Muscle of arm (tissue), 1 donor: ENCODE measurements at regions not wholly inside any gene's neighbourhood (a gene's known extent, or its start where the extent isn't known, plus 50 kb on each side); places are given as distances from the start of the nearest gene placed in this dataset.

Experiments
- DNase-seq: peaks from one replicate; pipeline ENCODE4 v3.0.0-alpha.2; 2013

DNA sequence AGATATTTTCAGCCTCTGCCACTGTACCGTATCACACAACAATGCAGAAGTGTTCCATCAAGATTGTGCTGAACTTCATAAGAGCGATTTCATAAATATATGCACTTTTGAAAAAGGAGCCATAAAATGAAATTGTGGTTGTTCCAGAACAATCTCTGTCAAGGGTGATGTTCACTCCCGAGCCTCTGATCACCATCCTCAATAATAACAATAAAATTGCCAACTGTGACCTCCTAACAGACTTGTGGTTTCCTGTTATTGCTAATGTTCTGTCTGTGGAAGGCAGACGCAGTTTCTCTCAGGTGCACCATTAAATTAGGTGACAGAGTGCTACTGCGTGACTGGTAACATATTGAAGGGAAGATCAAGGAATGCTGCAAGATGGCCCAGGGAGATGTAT lies 383.7 kb downstream of the SOCS6 start:
- no peak for DNase-seq

DNA sequence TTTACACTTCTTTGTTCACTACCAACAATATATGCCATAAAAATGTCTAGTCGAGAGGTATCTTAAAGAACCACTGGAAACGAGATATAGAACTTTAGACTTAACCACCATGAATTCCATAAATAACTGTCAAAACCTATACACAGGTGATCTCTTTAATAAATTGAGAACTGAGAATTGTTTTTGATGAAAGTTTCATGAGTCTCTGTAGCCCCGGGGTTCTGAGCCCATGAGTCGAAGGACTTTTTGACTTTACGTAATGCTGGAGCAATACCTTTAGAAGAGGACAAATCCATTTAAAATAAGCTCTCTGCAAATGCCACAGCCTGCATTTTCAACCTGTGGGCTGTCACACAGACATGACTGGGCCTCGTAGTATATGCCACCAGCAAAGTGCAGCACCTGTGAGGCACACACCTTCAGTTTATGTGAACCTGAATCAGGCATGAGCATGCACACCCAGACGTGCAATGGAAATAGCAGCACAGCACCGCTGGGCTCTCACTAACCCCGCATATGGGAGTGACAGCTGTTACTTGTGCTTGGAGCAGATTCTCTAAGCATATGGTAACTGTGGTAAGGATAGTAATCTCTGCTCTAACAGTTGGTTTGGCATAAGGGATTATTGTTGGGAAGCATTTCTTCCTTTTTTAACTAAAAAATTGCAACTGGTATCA lies 383.2 kb downstream of the SOCS6 start:
- no peak for DNase-seq

DNA sequence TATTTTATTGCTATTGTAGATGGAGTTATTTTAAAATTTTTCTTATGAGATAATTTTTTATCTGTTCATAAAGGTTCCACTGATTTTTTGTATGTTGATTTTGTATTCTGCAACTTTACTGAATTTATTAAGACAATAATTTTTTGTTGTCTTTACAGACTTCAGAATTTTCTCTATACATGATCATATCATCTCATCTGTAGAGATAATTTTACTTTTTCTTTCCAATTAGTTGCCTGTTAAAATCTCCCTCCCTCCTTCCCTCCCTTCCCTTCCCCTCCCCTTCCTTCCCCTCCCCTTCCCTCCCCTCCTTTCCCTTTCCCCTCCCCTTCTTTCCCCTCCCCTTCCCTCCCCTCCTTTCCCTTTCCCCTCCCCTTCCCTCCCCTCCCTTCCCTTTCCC lies 378.1 kb downstream of the SOCS6 start:
- no peak for DNase-seq

DNA sequence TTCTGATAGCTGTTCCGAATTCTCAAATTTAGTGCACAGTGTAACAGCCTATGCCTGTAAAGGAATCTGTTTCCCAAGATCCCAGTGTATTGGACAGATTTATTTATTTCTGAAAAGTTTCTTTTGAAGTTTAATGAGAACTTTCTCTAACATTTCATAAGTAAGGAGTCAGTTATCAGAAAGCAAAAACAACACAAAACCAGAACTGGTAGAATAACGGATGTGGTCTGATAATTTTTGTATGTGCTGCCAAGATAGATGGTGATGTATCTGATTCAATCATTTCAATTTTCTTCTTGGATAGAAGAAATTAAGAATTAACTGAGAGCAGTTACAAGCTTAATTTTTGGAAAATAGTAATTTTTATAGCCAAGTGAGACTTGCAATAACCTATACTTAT lies 374.3 kb downstream of the SOCS6 start:
- no peak for DNase-seq

DNA sequence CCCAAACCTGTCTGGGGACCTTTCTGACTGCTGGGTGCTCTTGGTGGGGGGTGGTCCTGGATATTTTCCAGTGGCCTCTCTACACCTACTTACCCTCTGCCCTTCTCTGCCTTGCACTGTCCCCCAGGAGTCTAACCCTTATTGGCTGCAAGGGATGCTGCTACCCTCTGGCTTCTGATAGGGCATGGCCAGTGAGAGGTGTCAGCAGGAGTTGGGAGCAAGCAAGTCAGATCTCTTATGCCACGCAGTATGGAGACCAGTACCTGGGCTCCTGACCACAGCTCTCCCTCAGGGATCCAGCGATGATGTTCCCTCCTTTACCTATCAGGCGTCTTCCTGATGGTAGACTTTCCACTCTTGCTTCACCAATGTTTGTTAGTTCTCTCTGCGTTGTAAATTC lies 373.7 kb downstream of the SOCS6 start:
- no peak for DNase-seq

DNA sequence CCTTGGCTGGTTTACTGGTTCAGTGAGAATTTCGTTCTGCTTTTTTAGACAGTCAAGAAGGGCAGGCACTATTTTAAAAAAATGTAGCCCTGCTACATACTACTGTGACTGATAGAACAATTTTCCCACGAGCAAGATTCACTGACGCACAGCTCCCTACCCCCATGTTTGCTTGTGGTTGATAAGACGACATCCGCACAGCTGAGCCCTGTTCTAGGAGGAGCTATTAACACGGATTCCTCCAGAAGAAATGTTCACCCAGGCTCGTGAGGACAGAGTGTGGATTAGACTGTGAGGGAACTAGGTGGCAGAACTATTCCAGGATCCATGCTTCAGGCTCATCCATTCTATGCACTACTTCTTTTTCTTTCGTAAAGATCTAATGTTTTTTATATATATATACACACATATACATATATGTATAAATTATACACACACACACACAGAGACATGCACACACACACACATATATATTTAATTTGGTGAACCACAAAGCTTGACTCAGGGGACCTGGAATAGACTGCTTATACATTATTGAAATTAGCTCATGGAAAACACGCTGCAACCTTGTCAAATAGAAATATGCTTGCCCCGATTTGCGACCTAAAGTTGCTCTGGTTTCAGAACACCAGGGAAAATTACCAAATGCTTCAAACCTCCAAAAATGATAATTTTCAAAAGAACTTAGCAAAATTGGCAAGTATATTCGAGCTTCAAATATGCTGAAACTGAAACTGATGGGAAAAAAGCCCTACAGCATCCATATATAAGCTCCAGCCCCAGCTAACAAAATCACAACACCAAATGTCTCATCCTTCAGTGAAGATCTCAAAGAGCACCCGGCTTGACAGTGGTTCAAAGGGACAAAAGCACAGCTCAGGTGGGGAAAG lies 370.4 kb downstream of the SOCS6 start:
- DNase-seq: no peak

DNA sequence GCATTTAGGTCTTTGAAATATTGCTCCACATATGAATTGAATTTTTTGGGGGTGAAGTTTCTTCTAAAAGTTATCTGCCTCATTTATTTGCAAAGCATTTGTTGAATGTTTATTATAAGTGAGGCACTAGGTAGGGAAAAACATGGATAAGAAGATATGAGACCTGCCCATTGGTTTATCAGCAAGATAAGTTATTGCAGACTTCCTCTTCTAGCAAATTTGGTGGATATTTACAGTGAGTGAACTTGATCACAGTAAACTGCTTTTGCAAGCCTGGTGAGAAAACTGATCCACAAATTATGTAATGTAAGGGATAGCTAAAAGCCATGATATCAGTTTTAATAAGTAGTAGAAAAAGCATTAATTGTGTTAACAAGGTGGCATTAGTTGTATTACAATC lies 364.8 kb downstream of the SOCS6 start:
- DNase-seq: no peak

DNA sequence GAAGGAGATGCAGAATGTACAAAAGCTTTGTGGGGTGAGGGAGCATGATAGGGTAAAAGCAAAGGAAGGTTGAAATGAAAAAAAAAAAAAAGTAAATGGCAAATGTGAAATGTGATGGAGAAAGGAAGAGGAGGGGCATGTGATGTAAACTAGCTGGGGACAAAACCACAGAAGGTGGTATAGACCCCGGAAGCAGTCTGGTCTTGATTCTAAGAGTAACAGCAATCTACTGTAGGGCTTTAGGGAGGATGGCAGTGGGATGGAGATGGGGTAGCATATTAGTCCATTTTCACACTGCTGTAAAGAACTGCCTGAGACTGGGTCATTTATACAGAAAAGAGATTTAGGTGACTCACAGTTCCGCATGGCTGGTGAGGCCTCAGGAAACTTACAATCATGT lies 362.0 kb downstream of the SOCS6 start:
- no peak for DNase-seq

DNA sequence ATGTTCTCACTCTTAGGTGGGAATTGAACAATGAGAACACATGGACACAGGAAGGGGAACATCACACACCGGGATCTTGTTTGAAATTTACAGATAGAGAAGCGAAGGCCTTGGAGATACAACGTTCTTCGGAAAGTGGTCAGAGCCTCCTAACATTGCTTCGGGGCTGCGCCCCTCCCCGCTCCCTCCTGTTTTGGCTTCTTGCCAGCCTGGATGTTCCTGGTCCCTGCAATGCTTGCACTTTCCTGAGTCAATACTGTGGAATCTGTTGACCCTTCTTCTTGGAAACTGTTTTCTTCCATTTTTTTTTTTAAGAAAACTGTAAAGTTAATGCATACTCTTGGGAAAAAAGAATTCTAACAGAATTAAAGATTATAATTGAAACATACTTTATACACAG lies 360.8 kb downstream of the SOCS6 start:
- no peak for DNase-seq

DNA sequence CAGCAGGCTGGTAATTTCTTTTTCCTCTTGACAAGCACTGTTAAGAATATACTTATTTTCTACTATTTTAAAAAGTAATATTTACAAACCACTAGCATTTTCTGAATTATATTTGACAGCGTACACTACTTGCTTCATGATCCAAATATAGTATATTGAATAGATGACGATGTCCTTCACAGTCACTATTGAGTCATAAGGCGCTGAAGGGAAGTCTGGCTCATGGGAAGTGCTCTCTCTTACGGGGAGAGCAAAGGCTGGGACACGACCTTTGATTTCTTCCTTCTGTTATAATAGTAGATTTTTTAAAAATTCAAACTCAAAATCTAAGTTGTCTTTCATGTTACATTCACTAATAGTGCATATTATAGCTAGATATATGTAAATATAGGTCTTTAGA lies 357.1 kb downstream of the SOCS6 start:
- no peak for DNase-seq

DNA sequence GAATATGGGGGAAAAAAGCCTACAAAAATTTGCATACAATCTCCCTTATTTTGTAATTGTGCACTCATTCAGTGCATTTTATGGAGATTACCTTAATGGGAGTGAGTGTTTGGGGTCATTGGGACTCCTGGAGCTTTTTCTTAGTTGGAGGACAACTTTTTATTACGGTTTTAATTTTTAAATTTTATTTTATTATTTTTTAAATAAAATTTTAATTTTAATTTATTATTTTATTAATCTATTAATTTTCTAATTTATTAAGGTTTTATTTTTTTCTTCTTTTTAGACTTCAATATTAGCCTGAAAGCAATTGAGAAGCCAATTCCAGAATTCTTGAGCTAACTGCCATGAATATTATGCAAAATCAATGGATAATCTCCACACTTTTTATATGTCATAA lies 355.0 kb downstream of the SOCS6 start:
- no peak for DNase-seq

DNA sequence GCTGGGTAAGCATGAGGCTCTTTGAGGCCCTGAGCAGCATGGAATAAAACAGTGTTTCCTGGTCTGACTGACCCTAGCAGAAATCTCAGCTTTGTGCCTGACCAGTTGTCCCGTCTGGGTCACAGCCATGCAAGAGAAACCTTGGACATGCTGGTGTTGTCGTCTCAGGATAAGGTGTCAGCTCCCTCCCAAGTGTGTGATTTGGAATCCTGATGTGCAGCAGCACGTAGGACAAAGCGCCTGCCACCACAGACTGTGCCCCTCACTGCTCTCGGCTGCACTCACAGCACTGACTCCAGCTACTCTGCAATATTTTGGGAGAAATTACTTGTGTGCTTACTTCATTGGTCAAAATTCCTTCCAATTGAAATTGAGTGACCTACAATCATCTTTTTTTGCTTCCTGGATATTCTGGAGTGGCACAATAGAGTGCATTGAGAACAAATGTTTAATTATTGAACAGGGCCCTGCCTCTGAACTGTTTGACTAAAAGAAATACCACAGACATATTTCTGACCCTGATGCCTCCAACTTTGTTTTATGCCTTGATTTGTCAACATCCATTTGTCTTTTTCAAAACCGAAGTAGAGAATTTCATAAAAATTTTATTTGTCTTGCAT lies 352.4 kb downstream of the SOCS6 start:
- no peak for DNase-seq

DNA sequence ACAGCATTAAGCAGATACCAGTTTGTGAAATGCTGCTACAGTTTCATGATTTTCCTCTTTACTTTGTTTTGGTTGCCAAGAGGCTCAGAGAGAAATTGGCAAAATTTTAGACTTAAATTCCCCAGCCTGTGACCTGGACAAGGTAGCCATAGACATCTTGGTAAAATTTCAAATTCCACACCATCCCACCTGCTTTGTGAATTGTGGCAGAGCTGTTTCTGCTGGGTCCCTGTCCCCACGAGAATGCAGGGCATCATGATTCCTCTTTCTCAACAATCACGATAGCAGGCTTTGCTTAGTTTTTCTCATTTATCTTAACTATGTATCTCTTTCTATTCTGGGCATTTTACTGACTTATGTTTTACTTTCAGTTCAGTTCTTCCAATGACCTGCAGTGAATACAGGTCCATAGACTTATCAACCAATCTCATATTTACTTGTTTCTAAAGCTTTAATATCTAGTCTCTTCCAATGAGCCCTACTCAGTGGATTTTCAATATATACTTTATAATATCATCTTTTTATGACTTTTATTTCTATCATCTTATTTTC lies 351.6 kb downstream of the SOCS6 start:
- DNase-seq: no peak

DNA sequence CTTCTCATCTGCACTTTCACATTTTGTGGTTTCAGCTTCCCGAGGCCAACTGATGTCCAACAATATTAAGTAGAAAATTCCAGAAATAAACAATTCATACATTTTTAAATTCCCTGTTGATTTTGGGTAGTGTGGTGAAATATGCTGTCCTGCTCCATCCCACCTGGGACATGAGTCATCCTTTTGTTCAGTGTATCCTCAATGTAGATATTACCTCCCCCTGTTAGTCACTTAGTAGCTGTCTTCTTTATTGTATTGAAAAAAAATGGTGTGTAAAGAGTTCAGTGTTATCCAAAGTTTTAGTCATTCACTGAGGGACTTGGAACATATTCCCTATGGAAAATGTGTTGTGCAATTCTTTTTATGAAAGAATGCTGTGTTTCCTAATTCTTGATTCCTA lies 348.1 kb downstream of the SOCS6 start:
- no peak for DNase-seq

DNA sequence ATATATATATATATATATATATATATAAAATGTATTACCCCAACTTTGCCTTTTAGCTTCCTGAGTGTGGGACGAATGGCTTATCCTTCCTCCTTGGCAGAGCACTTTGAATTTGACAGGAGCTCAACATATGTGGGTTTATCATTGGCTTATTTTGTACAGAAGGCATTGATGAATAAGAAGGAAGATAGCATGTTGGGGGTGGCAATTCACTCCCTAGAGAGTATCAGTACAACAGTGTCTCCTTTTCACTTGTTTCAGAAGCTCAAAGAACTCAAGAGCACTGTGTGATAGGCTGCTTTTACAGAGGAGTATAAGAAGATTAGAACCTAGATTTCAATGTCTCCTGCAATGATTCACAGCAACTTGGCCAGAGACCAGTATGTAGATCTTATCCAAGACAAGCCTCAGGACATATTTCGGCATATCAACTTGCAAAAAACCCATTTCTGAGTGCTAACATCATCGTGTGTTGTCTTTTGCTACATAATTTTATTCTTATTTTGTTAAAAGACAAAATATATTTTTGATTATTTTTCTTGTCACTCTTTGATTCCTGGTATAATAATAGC lies 345.8 kb downstream of the SOCS6 start:
- no peak for DNase-seq

DNA sequence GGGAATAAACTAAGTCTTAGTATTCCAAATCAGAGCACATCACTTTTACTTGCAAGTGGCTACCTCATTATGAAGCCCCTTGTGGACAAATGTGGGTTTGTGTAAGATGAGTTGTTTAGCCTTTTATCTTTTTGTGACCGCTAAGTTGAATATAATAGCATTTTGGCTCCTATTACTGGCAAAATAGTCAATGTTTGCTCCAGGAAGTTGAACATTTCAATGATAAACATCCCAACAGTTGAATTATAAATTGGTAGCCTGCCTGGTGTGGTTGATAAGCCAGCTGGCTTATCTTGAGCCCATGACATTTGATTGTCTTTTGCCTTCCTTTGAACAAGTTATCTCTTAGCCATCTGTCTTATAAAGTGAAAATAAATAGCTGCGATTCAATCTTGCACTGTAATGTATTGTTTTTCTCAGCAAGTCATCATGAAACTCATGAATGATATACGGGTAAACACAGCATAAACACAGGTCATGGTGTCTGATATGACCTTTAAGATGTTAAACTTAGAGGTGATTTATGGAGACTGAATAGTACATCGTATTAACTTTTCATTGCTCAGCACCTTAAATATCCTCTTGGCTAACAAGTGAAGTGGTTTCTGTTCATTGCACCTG lies 338.4 kb downstream of the SOCS6 start:
- DNase-seq: no peak

DNA sequence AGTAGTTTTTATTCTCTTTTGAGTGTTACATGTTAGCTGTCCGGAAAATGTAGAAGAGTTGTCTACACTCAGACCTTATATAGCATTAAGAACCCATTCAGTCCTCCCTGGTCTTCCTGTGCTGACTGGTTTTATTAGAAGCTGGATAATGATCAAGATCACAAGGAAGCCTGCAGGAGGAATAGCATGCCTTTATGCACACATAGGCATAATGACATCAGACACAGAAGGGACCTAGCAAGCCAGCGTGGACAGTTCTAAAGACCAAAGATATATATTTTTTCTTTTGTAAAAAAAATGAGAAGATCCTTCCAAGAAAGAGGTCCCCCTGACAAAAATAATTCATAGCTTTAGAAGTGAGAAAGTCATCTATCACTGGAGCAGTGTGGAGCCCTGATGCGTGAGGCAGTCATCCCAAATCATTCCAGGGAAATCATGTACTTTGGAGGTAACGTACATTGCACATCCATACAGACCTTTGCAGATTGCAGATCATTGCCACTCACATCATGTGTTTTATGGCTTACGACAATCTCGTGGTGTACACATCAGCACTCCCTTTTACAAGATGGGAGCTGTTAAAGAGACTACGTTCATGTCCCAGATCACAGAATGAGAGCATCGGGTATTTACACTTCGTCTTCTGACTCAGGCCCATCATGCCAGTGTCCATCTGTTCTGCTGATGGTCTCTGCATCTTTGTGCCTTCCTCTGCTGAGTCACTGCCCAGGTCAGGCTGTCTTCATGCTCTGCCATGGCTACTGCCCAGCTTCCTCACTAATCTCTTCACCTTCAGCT lies 334.0 kb downstream of the SOCS6 start:
- DNase-seq: no peak

DNA sequence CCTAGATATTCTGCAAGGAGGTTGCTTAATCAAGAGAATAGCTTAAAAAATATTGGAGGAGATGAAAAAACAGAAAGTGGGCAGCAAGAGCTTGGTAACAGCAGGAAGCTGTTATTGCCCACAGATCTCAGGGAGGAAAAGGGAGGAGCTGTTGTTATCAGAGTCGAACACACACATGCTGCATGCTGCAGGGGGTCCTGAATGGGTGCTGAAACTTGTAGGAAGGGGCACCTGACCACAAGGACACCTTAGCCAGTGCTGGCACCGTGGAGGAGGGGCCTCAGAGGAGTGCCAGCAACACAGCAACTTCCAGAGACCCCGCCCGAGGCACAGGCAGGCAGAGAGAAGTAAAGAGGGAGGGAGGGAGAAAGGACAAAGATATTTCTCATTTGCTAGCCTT lies 332.9 kb downstream of the SOCS6 start:
- no peak for DNase-seq

DNA sequence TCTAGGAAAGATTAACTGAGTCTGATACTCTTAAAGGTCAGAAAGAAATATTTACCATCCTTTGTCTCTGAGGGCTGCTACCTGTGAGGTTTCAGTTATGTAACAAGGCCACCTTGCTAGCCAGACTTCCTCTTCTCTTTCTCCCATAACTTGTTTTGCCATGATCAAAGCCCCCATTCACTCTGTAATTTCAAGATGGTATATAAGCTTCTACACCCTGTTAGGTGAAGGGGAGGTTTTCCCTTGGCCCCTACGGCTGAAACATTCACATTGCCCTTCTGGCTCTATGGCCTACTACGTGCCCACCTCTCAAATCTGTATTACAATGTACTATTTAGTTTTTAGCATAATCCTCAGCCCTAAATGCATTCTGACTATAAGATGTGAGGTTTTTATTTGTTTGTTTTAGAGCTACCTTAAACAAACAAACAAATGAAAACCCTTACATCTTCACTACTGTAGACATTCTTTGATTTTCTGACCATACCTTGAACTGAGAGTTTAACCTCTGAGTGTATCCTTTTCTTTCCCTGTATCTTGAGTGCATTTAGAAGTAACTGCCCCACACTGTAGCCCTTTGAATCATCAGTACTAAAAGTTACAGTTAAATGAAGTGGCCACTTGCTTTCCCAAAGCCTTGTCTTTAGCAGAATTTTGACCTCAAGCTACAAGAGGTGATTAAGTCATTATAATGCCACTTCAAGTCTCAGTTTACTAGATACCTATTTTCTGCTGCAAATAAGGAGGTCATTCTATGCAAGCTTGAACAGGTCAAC lies 332.2 kb downstream of the SOCS6 start:
- DNase-seq: no peak
